Heart right ventricle (tissue), 16 donors: ENCODE measurements at regions not wholly inside any gene's neighbourhood (a gene's known extent, or its start where the extent isn't known, plus 50 kb on each side); places are given as distances from the start of the nearest gene placed in this dataset.

Source experiments
- ATAC-seq, 8 donors: fragments of 200-7000 bp; cut with Tn5 transposase; one replicate each; pipeline ENCODE4 v1.9.1; 2020; ENCODE audit warnings: mild to moderate bottlenecking in 8 of 8, moderate library complexity in 8 of 8, moderate number of reproducible peaks in 1 of 8
- DNase-seq, 2 donors: peaks; one replicate each; pipeline ENCODE4 v3.0.0-alpha.2; 2020
- H3K27ac ChIP-seq, 10 donors: fragments of 200-600 bp; sonication (generic) in 2 of 10; one replicate each; pipeline versions ENCODE4 v1.5.0 to v1.8.0; 2020 to 2022; ENCODE audit warnings: mild to moderate bottlenecking in 3 of 10
- H3K27me3 ChIP-seq, 7 donors: fragments of 200-600 bp; one replicate each; pipeline ENCODE4 v1.8.0; 2021 to 2022; ENCODE audit warnings: mild to moderate bottlenecking in 2 of 7
- H3K36me3 ChIP-seq, 9 donors: fragments of 200-600 bp; sonication (generic) in 1 of 9; one replicate each; pipeline versions ENCODE4 v1.5.0 to v1.8.0; 2020 to 2022; ENCODE audit warnings: mild to moderate bottlenecking in 2 of 9
- H3K4me1 ChIP-seq, 9 donors: fragments of 200-600 bp; sonication (generic) in 1 of 9; one replicate each; pipeline versions ENCODE4 v1.5.0 to v1.8.0; 2020 to 2022; ENCODE audit warnings: mild to moderate bottlenecking in 4 of 9
- H3K4me3 ChIP-seq, 10 donors: fragments of 200-600 bp; sonication (generic) in 2 of 10; one replicate each; pipeline versions ENCODE4 v1.5.0 to v1.8.0; 2020 to 2022; ENCODE audit warnings: mild to moderate bottlenecking in 7 of 10, moderate library complexity in 2 of 10
- H3K9me3 ChIP-seq, 11 donors: fragments of 200-600 bp in 10 of 11; sonication (generic) in 2 of 11; one replicate each; pipeline versions ENCODE4 v1.5.0 to v1.8.0; 2013 to 2022; ENCODE audit warnings: mild to moderate bottlenecking in 2 of 11, control low read depth in 1 of 11, moderate library complexity in 1 of 11
- CTCF ChIP-seq, 9 donors: fragments of 200-600 bp; sonication (generic) in 2 of 9; IDR thresholded peaks; one replicate each; pipeline versions ENCODE4 v1.5.0 to v1.8.0; 2021 to 2022; ENCODE audit warnings: antibody characterized with exemption in 9 of 9, mild to moderate bottlenecking in 5 of 9, moderate library complexity in 1 of 9
- WGBS, 2 donors: extraction: QIAGEN DNeasy Blood & Tissue Kit; methylation state at CpG; one replicate each; pipeline ENCODE4 v1.1.7; 2013; ENCODE audit warnings: inconsistent platforms in 1 of 2; 5-methylcytosine and 5-hydroxymethylcytosine counted together
- intact Hi-C, 10 donors: fragments of 100-400 bp; cut with DNase I; formaldehyde crosslinking; loops; one replicate each; pipeline versions ENCODE4 v1.11.1 to v1.14.2; 2022
- donor health status: Arrhythmogenic right ventricular cardiomyopathy.
- donor health status: ischemic (EF 13 %, LVEDD 7.1; RV severe dilation, severe dysfunction).
- donor health status: healthy with polysubstance abuse.
- donor health status: DM: no; HTN: yes; CAD: no.
- donor health status: DM: no; HTN: no; CAD: no.
- donor health status: ischemic (EF 25% LVEDD 6.9; RV normal size, moderate dysfunction).
- donor health status: ischemic (EF 25% LVEDD 5.7; RV mildly dilated, moderate dysfunction).
- donor health status: healthy.
- donor health status: DM: yes; HTN: yes; CAD: no.
- donor health status: Ischemic cardiomyopathy.
- donor health status: ischemic (EF 35%, LVEDD 5.7; RV mildly dilated, moderate dysfunction).
- donor health status: nonischemic (EF 11% LVEDD 7.7; RV severe dilation, severe dysfunction).
- donor health status: DM: yes; HTN: yes; CAD: no.
- donor health status: PGD.
- donor health status: ischemic (EF 29% LVEDD 5.4; RV normal size, mild dysfunction).
- donor health status: nonischemic (EF 23%, LVEDD 6.1; RV moderate dilation, normal function).

GRCh38 chr1:96002201-96002600, 719.4 kb upstream of the PTBP2 start:
- H3K36me3 ChIP-seq: no peaks in the 10 kb centered on the region
- WGBS, 2 donors: 84 to 86% methylated on average over 2 of the region's 2 CpGs
- no peaks in the 10 kb centered on the region for H3K27me3 ChIP-seq
- no peak for TF ChIP-seq CTCF (IDR thresholded peaks at IDR 0.05)
- intact Hi-C loops: no loop called here
- no peak for ATAC-seq
- no peak overlapping the region for H3K4me3 ChIP-seq
- no peak overlapping the region for H3K27ac ChIP-seq
- peaks cover 0 to 9% (median 0%) of the 10 kb centered on the region in 11 donors for H3K9me3 ChIP-seq
- DNase-seq: no peak
- H3K4me1 ChIP-seq: no peaks in the 10 kb centered on the region

GRCh38 chr1:96002969-96003964, 718.3 kb upstream of the PTBP2 start:
- WGBS, 2 donors: 64 to 66% methylated on average over 9 of the region's 9 CpGs
- Histone ChIP-seq H3K4me1 (no peaks in the 10 kb centered on the region), H3K27ac (no peak overlapping the region), H3K36me3 (no peaks in the 10 kb centered on the region), H3K9me3 (peaks cover 0 to 5% (median 0%) of the 10 kb centered on the region in 11 donors), H3K27me3 (no peaks in the 10 kb centered on the region), H3K4me3 (no peak overlapping the region)
- DNase-seq: no peak
- intact Hi-C loops: no loop called here
- no peak for ATAC-seq
- TF ChIP-seq CTCF (IDR thresholded peaks at IDR 0.05): no peak

GRCh38 chr1:96009831-96010434, 711.7 kb upstream of the PTBP2 start:
- Histone ChIP-seq H3K27ac (no peak overlapping the region), H3K4me1 (no peaks in the 10 kb centered on the region), H3K27me3 (no peaks in the 10 kb centered on the region), H3K4me3 (no peak overlapping the region), H3K36me3 (no peaks in the 10 kb centered on the region), H3K9me3 (no peaks in the 10 kb centered on the region)
- intact Hi-C loops: no loop called here
- DNase-seq (no peak), ATAC-seq (no peak)
- no peak for TF ChIP-seq CTCF (IDR thresholded peaks at IDR 0.05)
- 69 to 78% methylated on average over 3 of the region's 3 CpGs for WGBS, 2 donors

- Histone ChIP-seq H3K27me3 (no peaks in the 10 kb centered on the region), H3K4me3 (no peak overlapping the region), H3K4me1 (no peaks in the 10 kb centered on the region), H3K9me3 (no peaks in the 10 kb centered on the region), H3K36me3 (no peaks in the 10 kb centered on the region), H3K27ac (no peak overlapping the region)
- DNase-seq: no peak
- 40 to 53% methylated on average over 4 of the region's 4 CpGs for WGBS, 2 donors
- TF ChIP-seq CTCF (IDR thresholded peaks at IDR 0.05): no peak
- intact Hi-C loops: no loop called here
- ATAC-seq: no peak
Observed at GRCh38 chr1:96011606-96012005, 710.0 kb upstream of the PTBP2 start.
